ENCODE measurements at regions not wholly inside any gene's neighbourhood (a gene's known extent, or its start where the extent isn't known, plus 50 kb on each side); places are given as distances from the start of the nearest gene placed in this dataset.
"Not testable (repeated sequence)": the region's sequence is repeated elsewhere in the genome, so short reads cannot be mapped to it uniquely, and the experiment has no call there.

GRCh38 chr2:237236188-237236587, 150.5 kb downstream of the COPS8 start:
- no peak for FAIRE-seq
- WGBS, 2 donors: 87% methylated on average over 2 of the region's 2 CpGs
- Histone ChIP-seq H3K4me1 (peaks cover 0 to 7% (median 0%) of the 10 kb centered on the region in 3 donors), H3K27me3 (no peaks in the 10 kb centered on the region), H3K27ac (no peak overlapping the region), H3K4me3 (no peak overlapping the region), H3K36me3 (no peaks in the 10 kb centered on the region), H3K9me3 (no peaks in the 10 kb centered on the region)
- no peak for TF ChIP-seq CTCF (IDR thresholded peaks at IDR 0.05)
- DNase-seq: no peak
- intact Hi-C loops (cut with DNase I): no loop called here
- ATAC-seq: no peak

GRCh38 chr2:237238249-237238648, 152.6 kb downstream of the COPS8 start:
- 55 to 57% methylated on average over 3 of the region's 3 CpGs for WGBS, 2 donors
- intact Hi-C loops (cut with DNase I): no loop called here

GRCh38 chr2:237240252-237240651, 154.6 kb downstream of the COPS8 start:
- intact Hi-C loops (cut with DNase I): no loop called here
- Histone ChIP-seq H3K4me3 (no peak overlapping the region), H3K4me1 (peaks cover 0 to 6% (median 0%) of the 10 kb centered on the region in 3 donors), H3K27me3 (no peaks in the 10 kb centered on the region), H3K27ac (no peak overlapping the region), H3K9me3 (no peaks in the 10 kb centered on the region), H3K36me3 (no peaks in the 10 kb centered on the region)
- no peak for DNase-seq
- TF ChIP-seq CTCF (IDR thresholded peaks at IDR 0.05): no peak
- FAIRE-seq: no peak
- ATAC-seq: no peak
- WGBS, 2 donors: 92 to 93% methylated on average over 5 of the region's 5 CpGs

More at GRCh38 chr2:237238249-237238648, 152.6 kb downstream of the COPS8 start:
- peaks cover 0 to 7% (median 0%) of the 10 kb centered on the region in 3 donors for H3K4me1 ChIP-seq
- DNase-seq (no peak), FAIRE-seq (no peak), ATAC-seq (no peak)
- no peaks in the 10 kb centered on the region for H3K27me3 ChIP-seq
- no peaks in the 10 kb centered on the region for H3K9me3 ChIP-seq
- H3K27ac ChIP-seq: no peak overlapping the region
- TF ChIP-seq CTCF (IDR thresholded peaks at IDR 0.05): no peak
- H3K4me3 ChIP-seq: no peak overlapping the region
- no peaks in the 10 kb centered on the region for H3K36me3 ChIP-seq

- H3K36me3 ChIP-seq; intact Hi-C loops (cut with DNase I); H3K27ac ChIP-seq; H3K4me1 ChIP-seq; H3K4me3 ChIP-seq; DNase-seq; FAIRE-seq; ATAC-seq; H3K27me3 ChIP-seq; H3K9me3 ChIP-seq: not testable (repeated sequence)
- WGBS, 2 donors: 77% methylated on average over 3 of the region's 3 CpGs
Observed at GRCh38 chr2:237240868-237241267, 155.2 kb downstream of the COPS8 start.

GRCh38 chr2:237242091-237242536, 156.4 kb downstream of the COPS8 start:
- DNase-seq (no peak), ATAC-seq (no peak), FAIRE-seq (no peak)
- H3K9me3 ChIP-seq: no peaks in the 10 kb centered on the region
- H3K36me3 ChIP-seq: no peaks in the 10 kb centered on the region
- intact Hi-C loops (cut with DNase I): no loop called here
- no peak overlapping the region for H3K4me3 ChIP-seq
- no peak for TF ChIP-seq CTCF (IDR thresholded peaks at IDR 0.05)
- H3K4me1 ChIP-seq: no peaks in the 10 kb centered on the region
- no peak overlapping the region for H3K27ac ChIP-seq
- H3K27me3 ChIP-seq: no peaks in the 10 kb centered on the region
- WGBS, 2 donors: 83 to 88% methylated on average over 1 of the region's 1 CpG

Measured in pancreas (tissue), 10 donors.